ENCODE measurements at regions not wholly inside any gene's neighbourhood (a gene's known extent, or its start where the extent isn't known, plus 50 kb on each side); places are given as distances from the start of the nearest gene placed in this dataset.

DNA sequence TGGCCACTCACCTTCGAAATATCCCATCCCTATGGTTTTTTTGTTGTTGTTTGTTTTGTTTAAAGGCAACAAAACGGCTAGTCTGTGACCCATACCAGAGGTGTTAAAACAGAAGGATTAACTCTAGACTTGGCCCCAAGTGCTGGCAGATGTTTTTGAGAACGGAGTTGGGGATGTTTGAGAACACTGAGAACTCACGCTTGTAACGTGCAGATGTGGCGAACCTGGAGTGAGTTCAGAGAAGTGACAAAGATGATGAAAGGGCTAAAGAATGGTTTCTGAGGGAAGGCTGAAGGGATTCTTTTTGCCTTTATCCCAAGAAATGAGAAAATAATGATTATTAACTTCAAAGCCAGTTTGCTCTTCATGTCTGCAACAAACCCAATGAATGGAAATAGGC lies 286.5 kb downstream of the ZNF608 start:
- WGBS, 2 donors = 66 to 78% methylated on average over 6 of the region's 6 CpGs
- no peaks in the 10 kb centered on the region for H3K4me1 ChIP-seq (ENCODE audit: control insufficient read depth in 2 of 2, insufficient read depth in 2 of 2, low read length in 1 of 2)
- no peak overlapping the region for H3K4me3 ChIP-seq (ENCODE audit: low read depth in 1 of 2, low read length in 2 of 2)
- H3K36me3 ChIP-seq (ENCODE audit: control insufficient read depth in 2 of 2, insufficient read depth in 2 of 2, low read length in 1 of 2) = no peaks in the 10 kb centered on the region
- no peaks in the 10 kb centered on the region for H3K9me3 ChIP-seq (ENCODE audit: control insufficient read depth in 2 of 2, insufficient read depth in 1 of 2, low read depth in 1 of 2, low read length in 1 of 2)
- H3K27ac ChIP-seq (ENCODE audit: low read depth in 2 of 2, low read length in 1 of 2) = no peak overlapping the region
- no peaks in the 10 kb centered on the region for H3K27me3 ChIP-seq (ENCODE audit: control insufficient read depth in 1 of 2, insufficient read depth in 2 of 2, low read length in 2 of 2)

GRCh38 chr5:124457901-124458300 lies 288.5 kb downstream of the ZNF608 start:
- Histone ChIP-seq H3K4me1 (ENCODE audit: control insufficient read depth in 2 of 2, insufficient read depth in 2 of 2, low read length in 1 of 2) (no peaks in the 10 kb centered on the region), H3K9me3 (ENCODE audit: control insufficient read depth in 2 of 2, insufficient read depth in 1 of 2, low read depth in 1 of 2, low read length in 1 of 2) (no peaks in the 10 kb centered on the region), H3K36me3 (ENCODE audit: control insufficient read depth in 2 of 2, insufficient read depth in 2 of 2, low read length in 1 of 2) (no peaks in the 10 kb centered on the region), H3K4me3 (ENCODE audit: low read depth in 1 of 2, low read length in 2 of 2) (no peak overlapping the region), H3K27me3 (ENCODE audit: control insufficient read depth in 1 of 2, insufficient read depth in 2 of 2, low read length in 2 of 2) (no peaks in the 10 kb centered on the region), H3K27ac (ENCODE audit: low read depth in 2 of 2, low read length in 1 of 2) (no peak overlapping the region)
- 82 to 87% methylated on average over 1 of the region's 1 CpG for WGBS, 2 donors

DNA sequence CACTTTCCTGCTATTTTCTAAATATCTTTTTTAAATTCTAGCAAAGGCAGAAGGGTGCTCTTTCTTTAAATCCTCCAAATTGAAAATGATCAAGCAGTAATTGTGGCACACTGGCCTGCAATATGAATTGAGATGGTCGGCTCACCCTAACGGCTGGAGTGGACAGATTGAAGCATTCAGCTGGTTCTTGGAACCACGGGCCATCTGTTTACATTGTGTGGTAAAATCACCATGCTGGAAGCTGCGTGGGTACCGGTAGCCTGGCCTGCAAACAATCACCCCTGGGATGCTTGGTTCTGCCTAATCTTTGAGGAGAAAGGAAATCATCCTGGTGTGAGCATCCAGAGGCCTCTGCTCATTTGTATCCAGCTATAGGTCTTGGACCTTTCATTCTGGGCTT lies 289.3 kb downstream of the ZNF608 start:
- peaks cover 0 to 4% of the 10 kb centered on the region in 2 donors for H3K4me1 ChIP-seq (ENCODE audit: control insufficient read depth in 2 of 2, insufficient read depth in 2 of 2, low read length in 1 of 2)
- H3K36me3 ChIP-seq (ENCODE audit: control insufficient read depth in 2 of 2, insufficient read depth in 2 of 2, low read length in 1 of 2) = no peaks in the 10 kb centered on the region
- 85 to 90% methylated on average over 5 of the region's 5 CpGs for WGBS, 2 donors
- H3K9me3 ChIP-seq (ENCODE audit: control insufficient read depth in 2 of 2, insufficient read depth in 1 of 2, low read depth in 1 of 2, low read length in 1 of 2) = no peaks in the 10 kb centered on the region
- no peaks in the 10 kb centered on the region for H3K27me3 ChIP-seq (ENCODE audit: control insufficient read depth in 1 of 2, insufficient read depth in 2 of 2, low read length in 2 of 2)
- H3K27ac ChIP-seq (ENCODE audit: low read depth in 2 of 2, low read length in 1 of 2) = no peak overlapping the region
- no peak overlapping the region for H3K4me3 ChIP-seq (ENCODE audit: low read depth in 1 of 2, low read length in 2 of 2)

GRCh38 chr5:124456249-124456648 lies 290.2 kb downstream of the ZNF608 start:
- H3K27ac ChIP-seq (ENCODE audit: low read depth in 2 of 2, low read length in 1 of 2) = no peak overlapping the region
- no peaks in the 10 kb centered on the region for H3K27me3 ChIP-seq (ENCODE audit: control insufficient read depth in 1 of 2, insufficient read depth in 2 of 2, low read length in 2 of 2)
- no peaks in the 10 kb centered on the region for H3K36me3 ChIP-seq (ENCODE audit: control insufficient read depth in 2 of 2, insufficient read depth in 2 of 2, low read length in 1 of 2)
- no peaks in the 10 kb centered on the region for H3K9me3 ChIP-seq (ENCODE audit: control insufficient read depth in 2 of 2, insufficient read depth in 1 of 2, low read depth in 1 of 2, low read length in 1 of 2)
- no peak overlapping the region for H3K4me3 ChIP-seq (ENCODE audit: low read depth in 1 of 2, low read length in 2 of 2)
- peaks cover 0 to 4% of the 10 kb centered on the region in 2 donors for H3K4me1 ChIP-seq (ENCODE audit: control insufficient read depth in 2 of 2, insufficient read depth in 2 of 2, low read length in 1 of 2)
- WGBS, 2 donors = 77 to 84% methylated on average over 3 of the region's 3 CpGs

DNA sequence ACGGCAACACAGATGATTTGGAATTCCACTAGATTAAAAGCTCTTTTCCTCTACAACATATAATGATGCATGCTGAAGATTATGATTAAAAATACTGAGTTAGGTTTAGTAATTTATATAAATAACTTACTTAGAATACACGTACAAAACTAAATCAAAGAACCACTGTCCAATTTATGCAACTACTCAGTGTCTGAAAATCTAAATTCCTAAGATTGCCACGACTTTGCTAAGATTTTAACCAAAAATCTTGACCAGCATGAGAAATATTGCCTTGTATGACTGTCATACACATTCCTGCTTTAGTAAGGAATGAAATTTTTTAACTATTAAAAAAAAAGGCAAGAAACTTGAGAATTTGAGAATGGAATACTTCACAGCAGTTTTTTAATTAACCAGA lies 292.4 kb downstream of the ZNF608 start:
- no peak overlapping the region for H3K27ac ChIP-seq (ENCODE audit: low read depth in 2 of 2, low read length in 1 of 2)
- H3K27me3 ChIP-seq (ENCODE audit: control insufficient read depth in 1 of 2, insufficient read depth in 2 of 2, low read length in 2 of 2) = no peaks in the 10 kb centered on the region
- H3K4me3 ChIP-seq (ENCODE audit: low read depth in 1 of 2, low read length in 2 of 2) = no peak overlapping the region
- 81% methylated on average over 3 of the region's 3 CpGs for WGBS, 2 donors
- H3K4me1 ChIP-seq (ENCODE audit: control insufficient read depth in 2 of 2, insufficient read depth in 2 of 2, low read length in 1 of 2) = peaks cover 2 to 4% of the 10 kb centered on the region in 2 donors
- no peaks in the 10 kb centered on the region for H3K9me3 ChIP-seq (ENCODE audit: control insufficient read depth in 2 of 2, insufficient read depth in 1 of 2, low read depth in 1 of 2, low read length in 1 of 2)
- H3K36me3 ChIP-seq (ENCODE audit: control insufficient read depth in 2 of 2, insufficient read depth in 2 of 2, low read length in 1 of 2) = no peaks in the 10 kb centered on the region

GRCh38 chr5:124453221-124454051 lies 293.0 kb downstream of the ZNF608 start:
- WGBS, 2 donors = 48 to 77% methylated on average over 5 of the region's 5 CpGs
- Histone ChIP-seq H3K27ac (ENCODE audit: low read depth in 2 of 2, low read length in 1 of 2) (peak overlapping the region in 1 of 2 donors; percentile 9), H3K36me3 (ENCODE audit: control insufficient read depth in 2 of 2, insufficient read depth in 2 of 2, low read length in 1 of 2) (no peaks in the 10 kb centered on the region), H3K4me1 (ENCODE audit: control insufficient read depth in 2 of 2, insufficient read depth in 2 of 2, low read length in 1 of 2) (peaks cover 2 to 4% of the 10 kb centered on the region in 2 donors), H3K9me3 (ENCODE audit: control insufficient read depth in 2 of 2, insufficient read depth in 1 of 2, low read depth in 1 of 2, low read length in 1 of 2) (no peaks in the 10 kb centered on the region), H3K27me3 (ENCODE audit: control insufficient read depth in 1 of 2, insufficient read depth in 2 of 2, low read length in 2 of 2) (no peaks in the 10 kb centered on the region), H3K4me3 (ENCODE audit: low read depth in 1 of 2, low read length in 2 of 2) (no peak overlapping the region)

GRCh38 chr5:124452412-124452811 lies 294.0 kb downstream of the ZNF608 start:
- WGBS, 2 donors = 84 to 90% methylated on average over 8 of the region's 8 CpGs
- H3K4me1 ChIP-seq (ENCODE audit: control insufficient read depth in 2 of 2, insufficient read depth in 2 of 2, low read length in 1 of 2) = peaks cover 2 to 4% of the 10 kb centered on the region in 2 donors
- H3K9me3 ChIP-seq (ENCODE audit: control insufficient read depth in 2 of 2, insufficient read depth in 1 of 2, low read depth in 1 of 2, low read length in 1 of 2) = no peaks in the 10 kb centered on the region
- no peak overlapping the region for H3K27ac ChIP-seq (ENCODE audit: low read depth in 2 of 2, low read length in 1 of 2)
- H3K4me3 ChIP-seq (ENCODE audit: low read depth in 1 of 2, low read length in 2 of 2) = no peak overlapping the region
- H3K27me3 ChIP-seq (ENCODE audit: control insufficient read depth in 1 of 2, insufficient read depth in 2 of 2, low read length in 2 of 2) = no peaks in the 10 kb centered on the region
- no peaks in the 10 kb centered on the region for H3K36me3 ChIP-seq (ENCODE audit: control insufficient read depth in 2 of 2, insufficient read depth in 2 of 2, low read length in 1 of 2)

DNA sequence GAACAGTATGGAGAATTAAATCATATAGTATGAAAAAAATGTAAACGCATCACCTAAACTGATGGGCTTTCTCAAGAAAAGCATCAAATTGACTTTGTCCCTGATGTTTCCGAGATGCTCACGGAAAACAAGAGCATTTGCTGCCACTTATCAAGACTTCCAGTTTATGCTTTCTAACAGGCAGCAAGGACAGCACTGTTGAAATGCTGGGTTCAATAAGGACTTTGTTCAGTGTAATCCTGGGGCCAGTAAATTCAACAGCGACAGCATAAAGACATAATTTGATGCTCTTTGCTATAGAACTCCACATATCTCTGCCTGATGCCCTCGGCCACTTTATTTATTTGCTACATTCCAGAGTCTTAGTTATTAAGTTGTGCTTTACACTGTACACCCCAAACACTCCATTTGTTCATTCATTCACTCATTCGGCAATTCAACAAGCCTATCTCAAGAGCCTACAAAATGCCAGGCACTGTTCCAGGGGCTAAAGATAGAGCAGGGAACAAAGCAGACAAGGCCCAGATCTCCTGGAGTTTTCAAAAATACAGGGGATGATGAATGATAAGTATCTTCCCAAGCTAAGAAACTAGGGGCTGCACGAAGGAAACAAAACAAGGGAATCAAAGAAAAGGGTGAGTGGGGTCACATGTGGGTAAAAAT lies 294.6 kb downstream of the ZNF608 start:
- Histone ChIP-seq H3K27ac (ENCODE audit: low read depth in 2 of 2, low read length in 1 of 2) (no peak overlapping the region), H3K4me3 (ENCODE audit: low read depth in 1 of 2, low read length in 2 of 2) (no peak overlapping the region), H3K36me3 (ENCODE audit: control insufficient read depth in 2 of 2, insufficient read depth in 2 of 2, low read length in 1 of 2) (no peaks in the 10 kb centered on the region), H3K27me3 (ENCODE audit: control insufficient read depth in 1 of 2, insufficient read depth in 2 of 2, low read length in 2 of 2) (no peaks in the 10 kb centered on the region), H3K9me3 (ENCODE audit: control insufficient read depth in 2 of 2, insufficient read depth in 1 of 2, low read depth in 1 of 2, low read length in 1 of 2) (no peaks in the 10 kb centered on the region), H3K4me1 (ENCODE audit: control insufficient read depth in 2 of 2, insufficient read depth in 2 of 2, low read length in 1 of 2) (peaks cover 2 to 4% of the 10 kb centered on the region in 2 donors)
- WGBS, 2 donors = 89 to 94% methylated on average over 7 of the region's 7 CpGs

DNA sequence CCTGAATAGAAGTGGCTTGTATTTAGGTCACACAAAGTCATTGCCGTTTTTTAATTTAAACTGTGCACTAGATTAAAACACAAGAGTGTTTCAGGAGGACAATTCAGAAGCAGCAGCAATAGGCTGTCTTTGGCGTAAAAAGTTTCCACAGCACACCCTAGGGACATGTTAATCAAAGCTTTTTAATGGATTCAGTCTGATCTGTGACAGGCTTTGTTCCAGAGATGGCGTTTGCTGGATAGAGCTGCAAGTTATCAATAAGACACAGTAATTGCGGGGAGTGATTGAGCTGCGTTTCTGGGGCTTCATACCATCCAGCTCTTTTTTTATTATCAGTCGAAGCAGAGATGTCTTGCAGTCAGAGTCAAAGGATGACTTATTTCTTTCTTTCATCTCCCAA lies 300.3 kb downstream of the ZNF608 start:
- H3K4me3 ChIP-seq (ENCODE audit: low read depth in 1 of 2, low read length in 2 of 2) = no peak overlapping the region
- WGBS, 2 donors = 81 to 84% methylated on average over 6 of the region's 6 CpGs
- H3K9me3 ChIP-seq (ENCODE audit: control insufficient read depth in 2 of 2, insufficient read depth in 1 of 2, low read depth in 1 of 2, low read length in 1 of 2) = no peaks in the 10 kb centered on the region
- H3K36me3 ChIP-seq (ENCODE audit: control insufficient read depth in 2 of 2, insufficient read depth in 2 of 2, low read length in 1 of 2) = no peaks in the 10 kb centered on the region
- peaks cover 0 to 2% of the 10 kb centered on the region in 2 donors for H3K4me1 ChIP-seq (ENCODE audit: control insufficient read depth in 2 of 2, insufficient read depth in 2 of 2, low read length in 1 of 2)
- no peaks in the 10 kb centered on the region for H3K27me3 ChIP-seq (ENCODE audit: control insufficient read depth in 1 of 2, insufficient read depth in 2 of 2, low read length in 2 of 2)
- no peak overlapping the region for H3K27ac ChIP-seq (ENCODE audit: low read depth in 2 of 2, low read length in 1 of 2)

All from esophagus (tissue), 2 donors.